ENCODE measurements at regions not wholly inside any gene's neighbourhood (a gene's known extent, or its start where the extent isn't known, plus 50 kb on each side); places are given as distances from the start of the nearest gene placed in this dataset.

DNA sequence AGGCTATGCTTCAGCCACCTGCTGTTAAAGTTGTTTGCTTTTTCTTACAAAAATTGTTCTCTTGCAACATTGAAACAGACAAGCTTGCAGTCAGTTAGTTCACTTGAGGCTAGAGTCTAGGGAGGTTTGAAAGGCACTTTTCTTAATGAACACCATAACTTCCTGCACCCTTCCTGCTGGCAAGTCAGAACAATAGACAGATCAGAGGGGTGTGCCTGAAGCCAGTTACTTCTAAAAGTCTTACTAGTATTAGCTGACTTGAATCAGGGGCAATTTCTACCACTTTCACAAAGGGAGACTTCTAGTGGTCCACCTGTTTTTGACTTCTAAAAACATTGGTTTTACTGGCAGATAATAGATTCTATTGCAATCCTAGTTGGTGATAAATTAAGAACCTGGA is 367.4 kb upstream of the CDH20 start:
- no peak for ATAC-seq

DNA sequence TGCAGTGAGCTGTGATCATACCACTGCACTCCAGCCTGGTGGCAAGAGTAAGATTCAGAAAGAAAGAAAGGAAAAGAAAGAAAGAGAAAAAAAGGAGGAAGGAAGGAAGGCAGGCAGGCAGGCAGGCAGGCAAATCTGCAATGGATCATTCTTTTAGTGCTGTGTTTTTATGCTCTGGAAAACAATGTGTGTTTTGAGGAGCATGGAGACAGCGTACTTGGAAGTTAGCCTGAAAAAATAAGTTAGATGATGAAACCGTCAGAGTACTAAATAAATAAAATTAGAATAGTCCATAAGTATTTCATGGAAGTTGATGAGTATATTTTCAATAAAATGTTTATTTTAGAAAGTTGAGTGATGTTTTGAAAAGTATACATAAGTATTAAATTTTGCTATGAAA is 366.4 kb upstream of the CDH20 start:
- no peak for TF ChIP-seq PPARA (CRISPR knock-in tag; IDR thresholded peaks at IDR 0.05; ENCODE audit: borderline replicate concordance)
- TF ChIP-seq ESRRG (CRISPR knock-in tag; IDR thresholded peaks at IDR 0.05), result no peak
- no peak for TF ChIP-seq ZC3H10 (CRISPR knock-in tag; IDR thresholded peaks at IDR 0.05)
- no peak for ATAC-seq

More for the DNA sequence above, 367.4 kb upstream of the CDH20 start:
- no peak for TF ChIP-seq TOX (CRISPR knock-in tag; IDR thresholded peaks at IDR 0.05; ENCODE audit: borderline replicate concordance)

- TF ChIP-seq, protein P1, sequence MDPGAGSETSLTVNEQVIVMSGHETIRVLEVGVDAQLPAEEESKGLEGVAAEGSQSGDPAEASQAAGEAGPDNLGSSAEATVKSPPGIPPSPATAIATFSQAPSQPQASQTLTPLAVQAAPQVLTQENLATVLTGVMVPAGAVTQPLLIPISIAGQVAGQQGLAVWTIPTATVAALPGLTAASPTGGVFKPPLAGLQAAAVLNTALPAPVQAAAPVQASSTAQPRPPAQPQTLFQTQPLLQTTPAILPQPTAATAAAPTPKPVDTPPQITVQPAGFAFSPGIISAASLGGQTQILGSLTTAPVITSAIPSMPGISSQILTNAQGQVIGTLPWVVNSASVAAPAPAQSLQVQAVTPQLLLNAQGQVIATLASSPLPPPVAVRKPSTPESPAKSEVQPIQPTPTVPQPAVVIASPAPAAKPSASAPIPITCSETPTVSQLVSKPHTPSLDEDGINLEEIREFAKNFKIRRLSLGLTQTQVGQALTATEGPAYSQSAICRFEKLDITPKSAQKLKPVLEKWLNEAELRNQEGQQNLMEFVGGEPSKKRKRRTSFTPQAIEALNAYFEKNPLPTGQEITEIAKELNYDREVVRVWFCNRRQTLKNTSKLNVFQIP (CRISPR knock-in tag; IDR thresholded peaks at IDR 0.05; ENCODE audit: borderline replicate concordance, low read depth), result no peak
- TF ChIP-seq BACH2 (CRISPR knock-in tag; IDR thresholded peaks at IDR 0.05; ENCODE audit: borderline replicate concordance), result no peak
- TF ChIP-seq CREB5 (CRISPR knock-in tag; IDR thresholded peaks at IDR 0.05; ENCODE audit: low read depth), result no peak
- no peak for TF ChIP-seq ZC3H10 (CRISPR knock-in tag; IDR thresholded peaks at IDR 0.05)
- no peak for TF ChIP-seq PPARA (CRISPR knock-in tag; IDR thresholded peaks at IDR 0.05; ENCODE audit: borderline replicate concordance)
- TF ChIP-seq, protein P2, sequence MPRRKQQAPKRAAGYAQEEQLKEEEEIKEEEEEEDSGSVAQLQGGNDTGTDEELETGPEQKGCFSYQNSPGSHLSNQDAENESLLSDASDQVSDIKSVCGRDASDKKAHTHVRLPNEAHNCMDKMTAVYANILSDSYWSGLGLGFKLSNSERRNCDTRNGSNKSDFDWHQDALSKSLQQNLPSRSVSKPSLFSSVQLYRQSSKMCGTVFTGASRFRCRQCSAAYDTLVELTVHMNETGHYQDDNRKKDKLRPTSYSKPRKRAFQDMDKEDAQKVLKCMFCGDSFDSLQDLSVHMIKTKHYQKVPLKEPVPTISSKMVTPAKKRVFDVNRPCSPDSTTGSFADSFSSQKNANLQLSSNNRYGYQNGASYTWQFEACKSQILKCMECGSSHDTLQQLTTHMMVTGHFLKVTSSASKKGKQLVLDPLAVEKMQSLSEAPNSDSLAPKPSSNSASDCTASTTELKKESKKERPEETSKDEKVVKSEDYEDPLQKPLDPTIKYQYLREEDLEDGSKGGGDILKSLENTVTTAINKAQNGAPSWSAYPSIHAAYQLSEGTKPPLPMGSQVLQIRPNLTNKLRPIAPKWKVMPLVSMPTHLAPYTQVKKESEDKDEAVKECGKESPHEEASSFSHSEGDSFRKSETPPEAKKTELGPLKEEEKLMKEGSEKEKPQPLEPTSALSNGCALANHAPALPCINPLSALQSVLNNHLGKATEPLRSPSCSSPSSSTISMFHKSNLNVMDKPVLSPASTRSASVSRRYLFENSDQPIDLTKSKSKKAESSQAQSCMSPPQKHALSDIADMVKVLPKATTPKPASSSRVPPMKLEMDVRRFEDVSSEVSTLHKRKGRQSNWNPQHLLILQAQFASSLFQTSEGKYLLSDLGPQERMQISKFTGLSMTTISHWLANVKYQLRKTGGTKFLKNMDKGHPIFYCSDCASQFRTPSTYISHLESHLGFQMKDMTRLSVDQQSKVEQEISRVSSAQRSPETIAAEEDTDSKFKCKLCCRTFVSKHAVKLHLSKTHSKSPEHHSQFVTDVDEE (CRISPR knock-in tag; IDR thresholded peaks at IDR 0.05), result no peak
- no peak for TF ChIP-seq CSDC2 (CRISPR knock-in tag; IDR thresholded peaks at IDR 0.05)
- TF ChIP-seq, protein P3, sequence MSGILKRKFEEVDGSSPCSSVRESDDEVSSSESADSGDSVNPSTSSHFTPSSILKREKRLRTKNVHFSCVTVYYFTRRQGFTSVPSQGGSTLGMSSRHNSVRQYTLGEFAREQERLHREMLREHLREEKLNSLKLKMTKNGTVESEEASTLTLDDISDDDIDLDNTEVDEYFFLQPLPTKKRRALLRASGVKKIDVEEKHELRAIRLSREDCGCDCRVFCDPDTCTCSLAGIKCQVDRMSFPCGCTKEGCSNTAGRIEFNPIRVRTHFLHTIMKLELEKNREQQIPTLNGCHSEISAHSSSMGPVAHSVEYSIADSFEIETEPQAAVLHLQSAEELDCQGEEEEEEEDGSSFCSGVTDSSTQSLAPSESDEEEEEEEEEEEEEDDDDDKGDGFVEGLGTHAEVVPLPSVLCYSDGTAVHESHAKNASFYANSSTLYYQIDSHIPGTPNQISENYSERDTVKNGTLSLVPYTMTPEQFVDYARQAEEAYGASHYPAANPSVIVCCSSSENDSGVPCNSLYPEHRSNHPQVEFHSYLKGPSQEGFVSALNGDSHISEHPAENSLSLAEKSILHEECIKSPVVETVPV (CRISPR knock-in tag; IDR thresholded peaks at IDR 0.05), result no peak
- no peak for TF ChIP-seq OSR1 (CRISPR knock-in tag; IDR thresholded peaks at IDR 0.05)
- TF ChIP-seq, protein P4, sequence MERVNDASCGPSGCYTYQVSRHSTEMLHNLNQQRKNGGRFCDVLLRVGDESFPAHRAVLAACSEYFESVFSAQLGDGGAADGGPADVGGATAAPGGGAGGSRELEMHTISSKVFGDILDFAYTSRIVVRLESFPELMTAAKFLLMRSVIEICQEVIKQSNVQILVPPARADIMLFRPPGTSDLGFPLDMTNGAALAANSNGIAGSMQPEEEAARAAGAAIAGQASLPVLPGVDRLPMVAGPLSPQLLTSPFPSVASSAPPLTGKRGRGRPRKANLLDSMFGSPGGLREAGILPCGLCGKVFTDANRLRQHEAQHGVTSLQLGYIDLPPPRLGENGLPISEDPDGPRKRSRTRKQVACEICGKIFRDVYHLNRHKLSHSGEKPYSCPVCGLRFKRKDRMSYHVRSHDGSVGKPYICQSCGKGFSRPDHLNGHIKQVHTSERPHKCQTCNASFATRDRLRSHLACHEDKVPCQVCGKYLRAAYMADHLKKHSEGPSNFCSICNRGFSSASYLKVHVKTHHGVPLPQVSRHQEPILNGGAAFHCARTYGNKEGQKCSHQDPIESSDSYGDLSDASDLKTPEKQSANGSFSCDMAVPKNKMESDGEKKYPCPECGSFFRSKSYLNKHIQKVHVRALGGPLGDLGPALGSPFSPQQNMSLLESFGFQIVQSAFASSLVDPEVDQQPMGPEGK (CRISPR knock-in tag; IDR thresholded peaks at IDR 0.05; ENCODE audit: borderline replicate concordance), result no peak
- TF ChIP-seq ESRRG (CRISPR knock-in tag; IDR thresholded peaks at IDR 0.05), result no peak
- TF ChIP-seq ZNF8 (CRISPR knock-in tag; IDR thresholded peaks at IDR 0.05), result no peak
- TF ChIP-seq ZFP30 (CRISPR knock-in tag; IDR thresholded peaks at IDR 0.05), result no peak
- TF ChIP-seq ZNF565 (CRISPR knock-in tag; conservative IDR thresholded peaks at IDR 0.05; ENCODE audit: low read depth), result no peak
- no peak for TF ChIP-seq ZNF70 (CRISPR knock-in tag; IDR thresholded peaks at IDR 0.05)
- TF ChIP-seq TOX (CRISPR knock-in tag; IDR thresholded peaks at IDR 0.05; ENCODE audit: borderline replicate concordance), result no peak
- ATAC-seq, result no peak
These were observed 357.8 kb upstream of the CDH20 start for GRCh38 chr18:60975420-60975819.

GRCh38 chr18:60976976-60977375 is 356.3 kb upstream of the CDH20 start:
- no peak for ATAC-seq
- TF ChIP-seq GLIS3 (CRISPR knock-in tag; IDR thresholded peaks at IDR 0.05), result no peak
- TF ChIP-seq ZC3H10 (CRISPR knock-in tag; IDR thresholded peaks at IDR 0.05), result no peak
- TF ChIP-seq SNAI2 (CRISPR knock-in tag; IDR thresholded peaks at IDR 0.05), result no peak
- TF ChIP-seq RARB (CRISPR knock-in tag; IDR thresholded peaks at IDR 0.05), result no peak
- TF ChIP-seq OSR1 (CRISPR knock-in tag; IDR thresholded peaks at IDR 0.05), result no peak

Data from SK-N-SH treated with all-trans-retinoic acid at 6 μM for 48 hours (cell line).